GM23338 (cell line): ENCODE measurements at regions not wholly inside any gene's neighbourhood (a gene's known extent, or its start where the extent isn't known, plus 50 kb on each side); places are given as distances from the start of the nearest gene placed in this dataset.

ENCODE experiments used
- ATAC-seq: fragments of 200-7000 bp; cut with Tn5 transposase; 3 replicates; pipeline ENCODE4 v1.9.1; 2020
- DNase-seq: peaks from one replicate; pipeline ENCODE4 v3.0.0-alpha.2; 2015; ENCODE audit warnings: low spot score
- H2AFZ ChIP-seq: fragments of 200-600 bp; sonication (generic); 2 replicates; pipeline ENCODE4 v1.8.0; 2016; ENCODE audit warnings: antibody characterized with exemption, mild to moderate bottlenecking, moderate library complexity
- H3F3A ChIP-seq: fragments of 200-600 bp; sonication (generic); replicated peaks from 2 replicates; pipeline ENCODE4 v1.8.0; 2017; ENCODE audit warnings: antibody characterized with exemption, mixed run types, low read depth
- H3K27ac ChIP-seq: fragments of 200-600 bp; sonication (generic); 2 replicates; pipeline ENCODE4 v1.6.1; 2016; ENCODE audit warnings: low read depth
- H3K27me3 ChIP-seq: fragments of 200-600 bp; sonication (generic); 2 replicates; pipeline ENCODE4 v1.8.0; 2016; ENCODE audit warnings: mild to moderate bottlenecking, mixed run types, moderate library complexity; ENCODE audit not compliant: insufficient read depth
- H3K36me3 ChIP-seq: fragments of 200-600 bp; sonication (generic); 2 replicates; pipeline ENCODE4 v1.8.0; 2016; ENCODE audit warnings: mild to moderate bottlenecking; ENCODE audit not compliant: insufficient read depth
- H3K4me1 ChIP-seq: fragments of 200-600 bp; sonication (generic); 2 replicates; pipeline ENCODE4 v1.8.0; 2016; ENCODE audit warnings: mild to moderate bottlenecking, moderate library complexity; ENCODE audit not compliant: insufficient read depth
- H3K4me2 ChIP-seq: fragments of 200-600 bp; sonication (generic); 2 replicates; pipeline ENCODE4 v1.7.1; 2017; ENCODE audit warnings: mixed run types
- H3K4me3 ChIP-seq: fragments of 200-600 bp; sonication (generic); 2 replicates; pipeline ENCODE4 v1.6.1; 2016; ENCODE audit warnings: mixed run types
- H3K79me2 ChIP-seq: fragments of 200-600 bp; sonication (generic); replicated peaks from 2 replicates; pipeline ENCODE4 v1.8.0; 2017; ENCODE audit warnings: mild to moderate bottlenecking; ENCODE audit not compliant: insufficient read depth
- H3K9me2 ChIP-seq: fragments of 200-600 bp; sonication (generic); 2 replicates; pipeline ENCODE4 v1.8.0; 2017; ENCODE audit not compliant: insufficient read depth
- H4K20me1 ChIP-seq: fragments of 200-600 bp; sonication (generic); replicated peaks from 2 replicates; pipeline ENCODE4 v1.8.0; 2017; ENCODE audit warnings: mild to moderate bottlenecking; ENCODE audit not compliant: insufficient read depth
- H3K27ac Mint-ChIP-seq: 2 replicates; pipeline ENCODE4 v1.8.0; 2020; ENCODE audit warnings: inconsistent platforms, mild to moderate bottlenecking, moderate library complexity, mixed read lengths
- H3K27me3 Mint-ChIP-seq: 3 replicates; pipeline ENCODE4 v1.8.0; 2022; ENCODE audit warnings: low read depth, mild to moderate bottlenecking, moderate library complexity, mixed read lengths, inconsistent platforms; ENCODE audit not compliant: insufficient read depth, poor library complexity
- H3K36me3 Mint-ChIP-seq: 3 replicates; pipeline ENCODE4 v1.8.0; 2021; ENCODE audit warnings: low read depth, mild to moderate bottlenecking, inconsistent platforms, moderate library complexity, mixed read lengths
- H3K4me1 Mint-ChIP-seq: 3 replicates; pipeline ENCODE4 v1.8.0; 2020; ENCODE audit warnings: mild to moderate bottlenecking, inconsistent platforms, mixed read lengths
- H3K4me3 Mint-ChIP-seq: 3 replicates; pipeline ENCODE4 v1.8.0; 2021; ENCODE audit warnings: moderate library complexity, mild to moderate bottlenecking, inconsistent platforms, mixed read lengths
- H3K9me3 Mint-ChIP-seq: 3 replicates; pipeline ENCODE4 v1.8.0; 2020; ENCODE audit warnings: moderate library complexity, mild to moderate bottlenecking, inconsistent platforms, mixed read lengths
- CREB1 ChIP-seq: fragments of 250-450 bp; sonication (Bioruptor Pico); IDR thresholded peaks from 2 replicates; pipeline ENCODE4 v1.5.0; 2020; ENCODE audit warnings: low read depth, mild to moderate bottlenecking, moderate library complexity
- EZH2 ChIP-seq: fragments of 200-600 bp; sonication (generic); IDR thresholded peaks from one replicate; pipeline ENCODE4 v1.8.0; 2017; ENCODE audit warnings: antibody characterized with exemption, mild to moderate bottlenecking, low read depth; ENCODE audit not compliant: unreplicated experiment
- EZH2phosphoT487 ChIP-seq: fragments of 200-600 bp; sonication (generic); IDR thresholded peaks from one replicate; pipeline ENCODE4 v1.8.1; 2018; ENCODE audit warnings: antibody characterized with exemption; ENCODE audit not compliant: unreplicated experiment
- NANOG ChIP-seq: IDR thresholded peaks from 2 replicates; pipeline ENCODE4 v1.6.1; 2016; ENCODE audit warnings: antibody characterized with exemption, borderline replicate concordance
- STAT1 ChIP-seq: IDR thresholded peaks from one replicate; pipeline ENCODE4 v1.6.1; 2016; ENCODE audit warnings: antibody characterized with exemption; ENCODE audit not compliant: unreplicated experiment
- ZNF114 ChIP-seq: fragments of 250-450 bp; sonication (Bioruptor Pico); IDR thresholded peaks from 2 replicates; pipeline ENCODE4 v1.5.0; 2020; ENCODE audit warnings: mild to moderate bottlenecking, moderate library complexity
- ZNF331 ChIP-seq: fragments of 250-450 bp; sonication (Bioruptor Pico); IDR thresholded peaks from 2 replicates; pipeline ENCODE4 v1.5.0; 2020; ENCODE audit warnings: low read depth, mild to moderate bottlenecking, moderate library complexity
- TF ChIP-seq, protein P1 (sequence below): IDR thresholded peaks from 2 replicates; pipeline ENCODE4 v1.6.1; 2016; ENCODE audit warnings: antibody characterized with exemption
- TF ChIP-seq, protein P2 (sequence below): fragments of 250-450 bp; sonication (Bioruptor Pico); IDR thresholded peaks from 2 replicates; pipeline ENCODE4 v1.5.0; 2020; ENCODE audit warnings: mild to moderate bottlenecking, moderate library complexity
- TF ChIP-seq, protein P3 (sequence below): IDR thresholded peaks from one replicate; pipeline ENCODE4 v1.6.1; 2018; ENCODE audit warnings: antibody characterized with exemption; ENCODE audit not compliant: unreplicated experiment

DNA sequence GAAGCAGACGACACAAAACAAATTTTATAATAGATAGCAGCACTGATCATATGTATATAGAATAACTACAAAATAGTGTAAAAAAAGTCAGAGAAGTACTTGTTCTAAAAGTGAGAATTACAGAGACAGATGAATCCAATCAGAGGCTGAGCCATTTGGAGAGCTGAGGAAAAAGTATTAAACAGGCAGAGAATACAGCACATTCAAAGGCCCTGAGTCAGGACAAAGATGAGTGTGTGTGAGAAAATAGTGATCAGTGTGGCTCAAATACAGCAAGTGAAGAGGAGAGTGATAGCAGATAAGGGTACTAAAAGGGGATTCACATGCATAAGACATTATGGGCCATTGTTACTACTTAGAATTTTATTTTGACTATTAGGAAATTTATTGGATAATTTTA, 430.6 kb upstream of the BRINP3 start:
- H3K27me3 ChIP-seq: no peaks in the 10 kb centered on the region
- no peak overlapping the region for H3K4me3 ChIP-seq
- Mint-ChIP-seq H3K4me3 (no peak overlapping the region), H3K27ac (no peak overlapping the region), H3K36me3 (peaks cover 4% of the 10 kb centered on the region; the same call in 1 of the 3 replicates), H3K4me1 (no peaks in the 10 kb centered on the region), H3K27me3 (peaks cover 3% of the 10 kb centered on the region), H3K9me3 (no peaks in the 10 kb centered on the region)
- no peaks in the 10 kb centered on the region for H3K36me3 ChIP-seq
- DNase-seq: no peak
- no peaks in the 10 kb centered on the region for H3K79me2 ChIP-seq
- no peak overlapping the region for H3K27ac ChIP-seq
- no peak overlapping the region for H2AFZ ChIP-seq
- no peak for ATAC-seq
- no peaks in the 10 kb centered on the region for H3K4me1 ChIP-seq
- H3K9me2 ChIP-seq: peaks cover 7% of the 10 kb centered on the region; the same call in 1 of the 2 replicates
- TF ChIP-seq EZH2: no peak
- no peak for TF ChIP-seq ZNF114 (CRISPR knock-in tag)
- TF ChIP-seq ZNF331 (CRISPR knock-in tag): no peak
- TF ChIP-seq, protein P1, sequence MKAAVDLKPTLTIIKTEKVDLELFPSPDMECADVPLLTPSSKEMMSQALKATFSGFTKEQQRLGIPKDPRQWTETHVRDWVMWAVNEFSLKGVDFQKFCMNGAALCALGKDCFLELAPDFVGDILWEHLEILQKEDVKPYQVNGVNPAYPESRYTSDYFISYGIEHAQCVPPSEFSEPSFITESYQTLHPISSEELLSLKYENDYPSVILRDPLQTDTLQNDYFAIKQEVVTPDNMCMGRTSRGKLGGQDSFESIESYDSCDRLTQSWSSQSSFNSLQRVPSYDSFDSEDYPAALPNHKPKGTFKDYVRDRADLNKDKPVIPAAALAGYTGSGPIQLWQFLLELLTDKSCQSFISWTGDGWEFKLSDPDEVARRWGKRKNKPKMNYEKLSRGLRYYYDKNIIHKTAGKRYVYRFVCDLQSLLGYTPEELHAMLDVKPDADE: no peak
- TF ChIP-seq NANOG: no peak
- TF ChIP-seq, protein P2, sequence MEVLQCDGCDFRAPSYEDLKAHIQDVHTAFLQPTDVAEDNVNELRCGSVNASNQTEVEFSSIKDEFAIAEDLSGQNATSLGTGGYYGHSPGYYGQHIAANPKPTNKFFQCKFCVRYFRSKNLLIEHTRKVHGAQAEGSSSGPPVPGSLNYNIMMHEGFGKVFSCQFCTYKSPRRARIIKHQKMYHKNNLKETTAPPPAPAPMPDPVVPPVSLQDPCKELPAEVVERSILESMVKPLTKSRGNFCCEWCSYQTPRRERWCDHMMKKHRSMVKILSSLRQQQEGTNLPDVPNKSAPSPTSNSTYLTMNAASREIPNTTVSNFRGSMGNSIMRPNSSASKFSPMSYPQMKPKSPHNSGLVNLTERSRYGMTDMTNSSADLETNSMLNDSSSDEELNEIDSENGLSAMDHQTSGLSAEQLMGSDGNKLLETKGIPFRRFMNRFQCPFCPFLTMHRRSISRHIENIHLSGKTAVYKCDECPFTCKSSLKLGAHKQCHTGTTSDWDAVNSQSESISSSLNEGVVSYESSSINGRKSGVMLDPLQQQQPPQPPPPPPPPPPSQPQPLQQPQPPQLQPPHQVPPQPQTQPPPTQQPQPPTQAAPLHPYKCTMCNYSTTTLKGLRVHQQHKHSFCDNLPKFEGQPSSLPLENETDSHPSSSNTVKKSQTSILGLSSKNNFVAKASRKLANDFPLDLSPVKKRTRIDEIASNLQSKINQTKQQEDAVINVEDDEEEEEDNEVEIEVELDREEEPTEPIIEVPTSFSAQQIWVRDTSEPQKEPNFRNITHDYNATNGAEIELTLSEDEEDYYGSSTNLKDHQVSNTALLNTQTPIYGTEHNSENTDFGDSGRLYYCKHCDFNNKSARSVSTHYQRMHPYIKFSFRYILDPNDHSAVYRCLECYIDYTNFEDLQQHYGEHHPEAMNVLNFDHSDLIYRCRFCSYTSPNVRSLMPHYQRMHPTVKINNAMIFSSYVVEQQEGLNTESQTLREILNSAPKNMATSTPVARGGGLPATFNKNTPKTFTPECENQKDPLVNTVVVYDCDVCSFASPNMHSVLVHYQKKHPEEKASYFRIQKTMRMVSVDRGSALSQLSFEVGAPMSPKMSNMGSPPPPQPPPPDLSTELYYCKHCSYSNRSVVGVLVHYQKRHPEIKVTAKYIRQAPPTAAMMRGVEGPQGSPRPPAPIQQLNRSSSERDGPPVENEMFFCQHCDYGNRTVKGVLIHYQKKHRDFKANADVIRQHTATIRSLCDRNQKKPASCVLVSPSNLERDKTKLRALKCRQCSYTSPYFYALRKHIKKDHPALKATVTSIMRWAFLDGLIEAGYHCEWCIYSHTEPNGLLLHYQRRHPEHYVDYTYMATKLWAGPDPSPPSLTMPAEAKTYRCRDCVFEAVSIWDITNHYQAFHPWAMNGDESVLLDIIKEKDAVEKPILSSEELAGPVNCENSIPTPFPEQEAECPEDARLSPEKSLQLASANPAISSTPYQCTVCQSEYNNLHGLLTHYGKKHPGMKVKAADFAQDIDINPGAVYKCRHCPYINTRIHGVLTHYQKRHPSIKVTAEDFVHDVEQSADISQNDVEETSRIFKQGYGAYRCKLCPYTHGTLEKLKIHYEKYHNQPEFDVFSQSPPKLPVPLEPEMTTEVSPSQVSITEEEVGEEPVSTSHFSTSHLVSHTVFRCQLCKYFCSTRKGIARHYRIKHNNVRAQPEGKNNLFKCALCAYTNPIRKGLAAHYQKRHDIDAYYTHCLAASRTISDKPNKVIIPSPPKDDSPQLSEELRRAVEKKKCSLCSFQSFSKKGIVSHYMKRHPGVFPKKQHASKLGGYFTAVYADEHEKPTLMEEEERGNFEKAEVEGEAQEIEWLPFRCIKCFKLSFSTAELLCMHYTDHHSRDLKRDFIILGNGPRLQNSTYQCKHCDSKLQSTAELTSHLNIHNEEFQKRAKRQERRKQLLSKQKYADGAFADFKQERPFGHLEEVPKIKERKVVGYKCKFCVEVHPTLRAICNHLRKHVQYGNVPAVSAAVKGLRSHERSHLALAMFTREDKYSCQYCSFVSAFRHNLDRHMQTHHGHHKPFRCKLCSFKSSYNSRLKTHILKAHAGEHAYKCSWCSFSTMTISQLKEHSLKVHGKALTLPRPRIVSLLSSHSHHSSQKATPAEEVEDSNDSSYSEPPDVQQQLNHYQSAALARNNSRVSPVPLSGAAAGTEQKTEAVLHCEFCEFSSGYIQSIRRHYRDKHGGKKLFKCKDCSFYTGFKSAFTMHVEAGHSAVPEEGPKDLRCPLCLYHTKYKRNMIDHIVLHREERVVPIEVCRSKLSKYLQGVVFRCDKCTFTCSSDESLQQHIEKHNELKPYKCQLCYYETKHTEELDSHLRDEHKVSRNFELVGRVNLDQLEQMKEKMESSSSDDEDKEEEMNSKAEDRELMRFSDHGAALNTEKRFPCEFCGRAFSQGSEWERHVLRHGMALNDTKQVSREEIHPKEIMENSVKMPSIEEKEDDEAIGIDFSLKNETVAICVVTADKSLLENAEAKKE (CRISPR knock-in tag): no peak
- TF ChIP-seq EZH2phosphoT487: no peak
- no peak for TF ChIP-seq STAT1
- TF ChIP-seq, protein P3, sequence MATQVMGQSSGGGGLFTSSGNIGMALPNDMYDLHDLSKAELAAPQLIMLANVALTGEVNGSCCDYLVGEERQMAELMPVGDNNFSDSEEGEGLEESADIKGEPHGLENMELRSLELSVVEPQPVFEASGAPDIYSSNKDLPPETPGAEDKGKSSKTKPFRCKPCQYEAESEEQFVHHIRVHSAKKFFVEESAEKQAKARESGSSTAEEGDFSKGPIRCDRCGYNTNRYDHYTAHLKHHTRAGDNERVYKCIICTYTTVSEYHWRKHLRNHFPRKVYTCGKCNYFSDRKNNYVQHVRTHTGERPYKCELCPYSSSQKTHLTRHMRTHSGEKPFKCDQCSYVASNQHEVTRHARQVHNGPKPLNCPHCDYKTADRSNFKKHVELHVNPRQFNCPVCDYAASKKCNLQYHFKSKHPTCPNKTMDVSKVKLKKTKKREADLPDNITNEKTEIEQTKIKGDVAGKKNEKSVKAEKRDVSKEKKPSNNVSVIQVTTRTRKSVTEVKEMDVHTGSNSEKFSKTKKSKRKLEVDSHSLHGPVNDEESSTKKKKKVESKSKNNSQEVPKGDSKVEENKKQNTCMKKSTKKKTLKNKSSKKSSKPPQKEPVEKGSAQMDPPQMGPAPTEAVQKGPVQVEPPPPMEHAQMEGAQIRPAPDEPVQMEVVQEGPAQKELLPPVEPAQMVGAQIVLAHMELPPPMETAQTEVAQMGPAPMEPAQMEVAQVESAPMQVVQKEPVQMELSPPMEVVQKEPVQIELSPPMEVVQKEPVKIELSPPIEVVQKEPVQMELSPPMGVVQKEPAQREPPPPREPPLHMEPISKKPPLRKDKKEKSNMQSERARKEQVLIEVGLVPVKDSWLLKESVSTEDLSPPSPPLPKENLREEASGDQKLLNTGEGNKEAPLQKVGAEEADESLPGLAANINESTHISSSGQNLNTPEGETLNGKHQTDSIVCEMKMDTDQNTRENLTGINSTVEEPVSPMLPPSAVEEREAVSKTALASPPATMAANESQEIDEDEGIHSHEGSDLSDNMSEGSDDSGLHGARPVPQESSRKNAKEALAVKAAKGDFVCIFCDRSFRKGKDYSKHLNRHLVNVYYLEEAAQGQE: no peak
- TF ChIP-seq CREB1 (CRISPR knock-in tag): no peak
- no peaks in the 10 kb centered on the region for H3F3A ChIP-seq
- no peaks in the 10 kb centered on the region for H4K20me1 ChIP-seq
- H3K4me2 ChIP-seq: no peak overlapping the region
